ENCODE measurements at regions not wholly inside any gene's neighbourhood (a gene's known extent, or its start where the extent isn't known, plus 50 kb on each side); places are given as distances from the start of the nearest gene placed in this dataset.
A peak's percentile ranks its signal among the peaks of the same experiment; 100 is the strongest.

DNA sequence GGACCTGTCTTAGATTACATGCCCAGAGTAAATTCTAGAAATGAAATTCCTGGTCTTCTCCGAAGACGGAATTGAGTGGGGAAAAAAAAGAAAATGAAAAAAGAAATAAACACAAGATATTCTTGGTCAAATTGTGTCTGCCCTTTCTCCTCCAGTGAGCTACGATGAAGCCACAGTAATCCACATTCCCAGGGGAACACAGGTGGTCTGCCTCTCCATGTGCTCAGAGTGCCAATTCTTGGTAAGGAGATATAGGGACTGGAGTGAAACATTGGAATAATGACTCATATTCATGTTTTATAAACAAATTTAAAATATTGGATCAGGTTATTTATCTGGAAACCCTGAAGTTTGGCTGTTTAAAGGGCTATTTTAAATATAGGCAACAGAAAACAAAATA is 54.2 kb upstream of the MGST2 start:
- Histone ChIP-seq H3K27ac (ENCODE audit: low read length) (no peak overlapping the region), H3K9me3 (ENCODE audit: control insufficient read depth, low read length) (no peaks in the 10 kb centered on the region), H3K4me1 (ENCODE audit: control insufficient read depth, insufficient read depth, low read length) (no peaks in the 10 kb centered on the region), H3K27me3 (ENCODE audit: control insufficient read depth, insufficient read depth) (no peaks in the 10 kb centered on the region), H3K4me3 (ENCODE audit: low read length) (no peak overlapping the region)
- no peak for ATAC-seq
- 92% methylated on average over 3 of the region's 3 CpGs for WGBS
- intact Hi-C loops (cut with DNase I) = no loop called here
- no peak for DNase-seq

DNA sequence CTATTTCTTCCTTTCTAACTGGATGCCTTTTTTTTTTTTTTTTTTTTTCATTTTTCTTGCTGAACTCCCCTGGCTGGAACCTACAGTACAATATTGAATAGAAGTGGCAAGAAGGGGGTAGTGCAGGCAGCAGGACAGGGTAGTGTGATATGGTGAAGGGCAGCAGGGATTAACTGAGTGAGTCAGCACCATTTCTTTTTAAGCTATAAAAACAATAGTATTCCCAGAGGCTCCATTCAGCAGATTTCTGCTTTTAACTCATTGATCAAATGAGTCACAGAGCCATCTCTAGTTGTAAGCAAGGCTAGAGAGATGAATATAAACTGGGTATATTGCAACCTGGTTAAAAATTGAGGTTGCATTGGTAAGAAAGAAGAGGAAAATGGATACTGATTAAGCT is 53.6 kb upstream of the SETD7 start:
- intact Hi-C loops (cut with DNase I) = loop anchor here in 1 of 4 donors (5.0 kb wide), 1 partner anchor 43 kb away; no protein-coding TSS in a partner anchor
- ATAC-seq = no peak
- H3K4me3 ChIP-seq (ENCODE audit: low read length) = no peak overlapping the region

DNA sequence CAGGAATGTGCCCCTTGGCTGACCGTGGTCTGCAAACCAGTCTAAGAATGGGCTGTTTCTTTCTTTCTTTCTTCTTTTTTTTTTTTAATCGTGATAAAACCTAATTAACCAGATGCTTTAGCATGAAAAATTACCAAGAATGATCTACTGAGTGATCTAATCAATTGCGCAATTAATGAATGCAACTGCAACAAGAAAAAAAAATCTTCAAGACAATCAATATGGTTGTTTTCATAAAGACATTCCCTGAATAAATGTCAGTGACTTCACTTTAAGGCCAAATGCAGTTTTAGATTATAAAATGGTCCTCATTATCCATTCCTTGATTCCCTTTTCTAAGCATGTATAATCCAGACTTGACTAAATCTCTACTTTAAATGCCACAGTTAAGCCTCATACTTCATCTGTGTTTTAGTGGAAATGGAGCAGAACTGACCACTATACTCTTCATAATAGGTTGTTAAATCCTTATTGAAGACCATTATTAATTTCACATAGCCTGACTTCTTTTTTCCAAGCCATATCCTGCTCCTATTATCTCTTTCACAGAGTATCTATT is 51.6 kb upstream of the SETD7 start:
- no peak overlapping the region for H3K27ac ChIP-seq (ENCODE audit: low read length)
- H3K27me3 ChIP-seq (ENCODE audit: control insufficient read depth, insufficient read depth) = no peaks in the 10 kb centered on the region
- no peak for DNase-seq
- no peaks in the 10 kb centered on the region for H3K4me1 ChIP-seq (ENCODE audit: control insufficient read depth, insufficient read depth, low read length)
- 73% methylated on average over 3 of the region's 3 CpGs for WGBS
- intact Hi-C loops (cut with DNase I) = loop anchor here in 1 of 4 donors (5.0 kb wide), 1 partner anchor 45 kb away; no protein-coding TSS in a partner anchor
- no peak overlapping the region for H3K4me3 ChIP-seq (ENCODE audit: low read length)
- no peaks in the 10 kb centered on the region for H3K9me3 ChIP-seq (ENCODE audit: control insufficient read depth, low read length)
- no peak for ATAC-seq

More for the DNA sequence above, 53.6 kb upstream of the SETD7 start:
- Histone ChIP-seq H3K27me3 (ENCODE audit: control insufficient read depth, insufficient read depth) (no peaks in the 10 kb centered on the region), H3K27ac (ENCODE audit: low read length) (no peak overlapping the region), H3K4me1 (ENCODE audit: control insufficient read depth, insufficient read depth, low read length) (no peaks in the 10 kb centered on the region), H3K9me3 (ENCODE audit: control insufficient read depth, low read length) (no peaks in the 10 kb centered on the region)
- DNase-seq = no peak

DNA sequence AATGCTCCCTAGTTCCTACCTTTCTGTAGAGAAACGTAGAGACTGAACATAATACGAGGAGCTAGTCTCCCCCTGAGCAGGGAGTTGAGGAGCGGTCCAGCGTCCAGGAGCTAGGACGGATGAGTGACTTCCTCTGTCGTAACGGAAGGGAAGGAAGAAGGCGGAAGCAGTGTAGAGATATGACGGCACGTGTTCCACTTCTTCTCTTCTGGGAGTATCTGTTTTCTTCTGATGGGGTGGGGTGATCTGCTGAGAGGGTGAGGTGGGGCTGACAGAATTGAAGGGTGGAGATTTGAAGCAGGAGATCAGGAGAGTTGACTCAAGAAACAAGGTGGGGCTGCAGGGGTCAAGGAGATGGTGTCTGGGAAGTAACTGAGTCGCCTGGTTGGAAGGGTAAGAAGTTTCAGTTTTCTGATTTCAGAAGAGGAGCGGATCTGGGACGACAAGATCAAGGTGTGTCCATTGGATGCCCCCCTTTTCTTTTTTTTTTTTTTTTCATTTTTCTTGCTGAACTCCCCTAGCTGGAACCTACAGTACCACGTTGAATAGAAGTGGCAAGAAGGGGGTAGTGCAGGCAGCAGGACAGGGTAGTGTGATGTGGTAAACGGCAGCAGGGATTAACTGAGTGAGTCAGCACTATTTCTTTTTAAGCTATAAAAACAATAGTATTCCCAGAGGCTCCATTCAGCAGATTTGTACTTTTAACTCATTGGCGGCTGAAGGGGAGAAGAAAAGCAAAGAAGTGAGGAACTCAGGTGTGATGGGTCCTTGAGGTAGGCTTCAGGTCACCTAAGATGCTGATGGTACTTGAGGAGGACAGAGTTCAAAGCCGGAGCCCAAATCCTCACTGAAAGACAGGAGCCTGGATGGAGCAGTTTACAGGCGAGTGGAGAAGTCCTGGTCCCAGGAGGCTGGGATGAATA is 50.8 kb upstream of the SETD7 start:
- peak in 1 of 3 donors; percentile 20 for DNase-seq
- Histone ChIP-seq H3K27me3 (ENCODE audit: control insufficient read depth, insufficient read depth) (no peaks in the 10 kb centered on the region), H3K9me3 (ENCODE audit: control insufficient read depth, low read length) (no peaks in the 10 kb centered on the region), H3K4me3 (ENCODE audit: low read length) (peak overlapping the region; percentile 40), H3K27ac (ENCODE audit: low read length) (no peak overlapping the region), H3K4me1 (ENCODE audit: control insufficient read depth, insufficient read depth, low read length) (no peaks in the 10 kb centered on the region)
- 43% methylated on average over 18 of the region's 18 CpGs for WGBS
- intact Hi-C loops (cut with DNase I) = loop anchor here in 1 of 4 donors (5.0 kb wide), 1 partner anchor 45 kb away; no protein-coding TSS in a partner anchor
- ATAC-seq = peak; percentile 73 to 88

GRCh38 chr4:139606103-139606502 is 50.1 kb upstream of the SETD7 start:
- Histone ChIP-seq H3K27ac (ENCODE audit: low read length) (no peak overlapping the region), H3K4me1 (ENCODE audit: control insufficient read depth, insufficient read depth, low read length) (no peaks in the 10 kb centered on the region), H3K4me3 (ENCODE audit: low read length) (no peak overlapping the region), H3K9me3 (ENCODE audit: control insufficient read depth, low read length) (no peaks in the 10 kb centered on the region), H3K27me3 (ENCODE audit: control insufficient read depth, insufficient read depth) (no peaks in the 10 kb centered on the region)
- no peak for DNase-seq
- ATAC-seq = peak in 1 of 2 donors; percentile 71
- 77% methylated on average over 8 of the region's 8 CpGs for WGBS
- intact Hi-C loops (cut with DNase I) = loop anchor here in 1 of 4 donors (5.0 kb wide), 1 partner anchor 46 kb away; no protein-coding TSS in a partner anchor

Measured in right cardiac atrium (tissue), 5 donors.